Esophagus squamous epithelium (tissue), 5 donors: ENCODE measurements at regions not wholly inside any gene's neighbourhood (a gene's known extent, or its start where the extent isn't known, plus 50 kb on each side); places are given as distances from the start of the nearest gene placed in this dataset.

ENCODE experiments used
- DNase-seq: peaks from one replicate; lab custom pipeline; 2025; lab: John Stamatoyannopoulos, UW
- H3K27ac ChIP-seq, 4 donors: fragments of 200-600 bp; sonication (generic); one replicate each; pipeline ENCODE4 v1.5.1; 2016 to 2019; ENCODE audit warnings: mild to moderate bottlenecking in 1 of 4
- H3K27me3 ChIP-seq, 4 donors: fragments of 200-600 bp; sonication (generic); 1 replicate in 3 of 4; 2 replicates in 1 of 4; pipeline versions ENCODE4 v1.5.1 to v1.6.0; 2017 to 2021; ENCODE audit warnings: antibody characterized with exemption in 1 of 4
- H3K36me3 ChIP-seq, 3 donors: fragments of 200-600 bp; sonication (generic); one replicate each; pipeline ENCODE4 v1.5.1; 2016 to 2019
- H3K4me1 ChIP-seq, 3 donors: fragments of 200-600 bp; sonication (generic); one replicate each; pipeline ENCODE4 v1.5.1; 2017 to 2019
- H3K4me3 ChIP-seq, 4 donors: fragments of 200-600 bp; sonication (generic); 1 replicate in 3 of 4; 2 replicates in 1 of 4; pipeline ENCODE4 v1.5.1; 2016 to 2019; ENCODE audit warnings: mild to moderate bottlenecking in 2 of 4, moderate library complexity in 1 of 4
- H3K9me3 ChIP-seq, 3 donors: fragments of 200-600 bp; sonication (generic); one replicate each; pipeline ENCODE4 v1.5.1; 2016 to 2019
- POLR2A ChIP-seq, 4 donors: fragments of 450-650 bp; IDR thresholded peaks; one replicate each; pipeline ENCODE4 v1.6.1; 2017; ENCODE audit warnings: antibody characterized with exemption in 4 of 4, mild to moderate bottlenecking in 4 of 4, moderate library complexity in 3 of 4
- WGBS, 2 donors: methylation state at CpG; one replicate each; pipeline ENCODE4 v1.1.5; 2018; 5-methylcytosine and 5-hydroxymethylcytosine counted together
- intact Hi-C: fragments of 100-400 bp; cut with DNase I; formaldehyde crosslinking; loops from one replicate; pipeline ENCODE4 v1.15.0; 2022
- TF ChIP-seq, protein P1 (sequence below), 6 experiments: fragments of 450-650 bp in 4 of 6; fragments of 200-600 bp in 2 of 6; sonication (generic) in 2 of 6; IDR thresholded peaks; one replicate each; pipeline ENCODE4 v1.5.1; 2016 to 2019; ENCODE audit warnings: antibody characterized with exemption in 6 of 6, mild to moderate bottlenecking in 4 of 6, moderate library complexity in 4 of 6
- donor health status: DM: yes; HTN: yes; CAD: no.

DNA sequence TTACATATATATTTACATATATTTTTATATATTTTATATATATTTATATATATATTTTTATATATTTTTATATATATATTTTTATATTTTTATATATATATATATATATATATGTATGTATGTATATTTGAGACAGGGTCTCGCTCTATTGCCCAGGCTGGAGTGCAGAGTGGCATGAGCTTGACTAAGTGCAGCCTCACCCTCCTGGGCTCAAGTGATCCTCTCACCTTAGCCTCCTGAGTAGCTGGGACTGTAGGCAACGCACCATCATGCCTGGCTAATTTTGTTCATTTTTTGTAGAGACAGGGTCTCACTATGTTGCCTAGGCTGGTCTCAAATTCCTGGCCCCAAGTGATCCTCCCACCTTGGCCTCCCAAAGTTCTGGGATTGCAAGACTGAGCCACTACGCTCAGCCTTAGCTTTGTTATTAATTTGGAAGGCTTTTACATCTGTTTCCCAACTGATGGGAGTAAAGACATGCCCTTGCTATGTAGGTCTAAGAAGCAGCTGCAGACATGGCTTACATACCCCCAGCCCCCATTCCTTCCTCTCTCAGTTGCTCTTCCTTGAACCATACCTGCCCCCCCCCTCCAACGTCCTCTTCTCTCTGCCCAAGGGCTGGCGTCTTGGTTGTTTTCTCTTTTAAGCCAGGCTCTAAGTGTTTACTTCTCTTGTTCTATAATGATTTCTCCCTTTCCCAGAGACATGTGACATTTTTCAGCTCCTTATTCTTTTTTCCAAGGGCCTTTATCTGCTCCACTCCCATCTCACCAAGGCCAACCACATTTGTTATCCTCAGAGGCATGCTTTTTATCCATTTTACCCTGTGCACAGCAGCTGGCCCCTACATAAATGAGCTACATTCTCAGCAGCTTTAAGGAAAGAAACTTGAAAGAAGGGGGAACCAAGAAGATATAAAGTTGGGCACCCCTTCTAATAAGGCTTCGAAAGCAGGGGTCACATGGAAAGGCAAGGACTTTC, 64.2 kb upstream of the ATF7IP2 start:
- Histone ChIP-seq H3K36me3 (no peaks in the 10 kb centered on the region), H3K4me3 (no peak overlapping the region), H3K9me3 (no peaks in the 10 kb centered on the region), H3K27ac (no peak overlapping the region), H3K4me1 (no peaks in the 10 kb centered on the region), H3K27me3 (no peaks in the 10 kb centered on the region)
- no peak for DNase-seq
- no peak for TF ChIP-seq POLR2A (IDR thresholded peaks at IDR 0.05)
- TF ChIP-seq, protein P1, sequence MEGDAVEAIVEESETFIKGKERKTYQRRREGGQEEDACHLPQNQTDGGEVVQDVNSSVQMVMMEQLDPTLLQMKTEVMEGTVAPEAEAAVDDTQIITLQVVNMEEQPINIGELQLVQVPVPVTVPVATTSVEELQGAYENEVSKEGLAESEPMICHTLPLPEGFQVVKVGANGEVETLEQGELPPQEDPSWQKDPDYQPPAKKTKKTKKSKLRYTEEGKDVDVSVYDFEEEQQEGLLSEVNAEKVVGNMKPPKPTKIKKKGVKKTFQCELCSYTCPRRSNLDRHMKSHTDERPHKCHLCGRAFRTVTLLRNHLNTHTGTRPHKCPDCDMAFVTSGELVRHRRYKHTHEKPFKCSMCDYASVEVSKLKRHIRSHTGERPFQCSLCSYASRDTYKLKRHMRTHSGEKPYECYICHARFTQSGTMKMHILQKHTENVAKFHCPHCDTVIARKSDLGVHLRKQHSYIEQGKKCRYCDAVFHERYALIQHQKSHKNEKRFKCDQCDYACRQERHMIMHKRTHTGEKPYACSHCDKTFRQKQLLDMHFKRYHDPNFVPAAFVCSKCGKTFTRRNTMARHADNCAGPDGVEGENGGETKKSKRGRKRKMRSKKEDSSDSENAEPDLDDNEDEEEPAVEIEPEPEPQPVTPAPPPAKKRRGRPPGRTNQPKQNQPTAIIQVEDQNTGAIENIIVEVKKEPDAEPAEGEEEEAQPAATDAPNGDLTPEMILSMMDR (IDR thresholded peaks at IDR 0.05), result no peak
- intact Hi-C loops, result no loop called here
- 77 to 93% methylated on average over 5 to 6 of the region's 6 CpGs for WGBS, 2 donors

DNA sequence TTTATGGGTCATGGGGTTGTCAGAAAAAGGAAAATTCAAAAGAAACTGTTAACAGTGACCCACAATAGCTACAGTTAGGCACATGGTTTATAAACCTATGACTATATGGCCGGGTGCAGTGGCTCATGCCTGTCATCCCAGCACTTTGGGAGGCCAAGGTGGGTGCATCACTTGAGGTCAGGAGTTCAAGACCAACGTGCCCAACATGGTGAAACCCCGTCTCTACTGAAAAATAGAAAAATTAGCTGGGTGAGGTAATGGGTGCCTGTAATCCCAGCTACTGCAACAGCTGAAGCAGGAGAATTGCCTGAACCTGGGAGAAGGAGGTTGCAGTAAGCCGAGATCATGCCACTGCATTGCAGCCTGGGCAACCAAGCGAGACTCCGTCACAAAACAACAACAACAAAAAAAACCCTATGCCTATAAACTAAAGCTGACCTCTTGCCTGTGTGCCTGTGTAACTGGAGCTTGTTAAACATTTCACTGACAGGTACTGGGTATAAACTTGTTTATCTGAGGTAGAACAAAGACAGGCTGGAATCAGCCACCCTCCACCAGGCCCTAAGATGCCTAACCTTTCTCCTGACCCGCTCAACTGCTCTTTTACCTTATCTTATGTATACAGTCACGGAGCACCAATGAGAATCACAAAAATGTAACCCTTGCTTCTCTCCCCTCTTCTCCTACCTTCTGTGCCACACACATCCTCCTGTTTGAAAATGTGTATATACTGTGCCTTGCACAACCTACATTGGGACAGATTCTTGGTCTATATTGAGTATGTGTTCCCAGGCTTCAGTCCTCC, 62.9 kb upstream of the ATF7IP2 start:
- intact Hi-C loops, result no loop called here
- DNase-seq, result no peak
- WGBS, 2 donors, result 78 to 82% methylated on average over 8 of the region's 8 CpGs
- Histone ChIP-seq H3K4me3 (no peak overlapping the region), H3K27ac (no peak overlapping the region), H3K27me3 (no peaks in the 10 kb centered on the region), H3K36me3 (no peaks in the 10 kb centered on the region), H3K9me3 (no peaks in the 10 kb centered on the region), H3K4me1 (no peaks in the 10 kb centered on the region)
- no peak for TF ChIP-seq POLR2A (IDR thresholded peaks at IDR 0.05)
- TF ChIP-seq, protein P1 (IDR thresholded peaks at IDR 0.05), result no peak

DNA sequence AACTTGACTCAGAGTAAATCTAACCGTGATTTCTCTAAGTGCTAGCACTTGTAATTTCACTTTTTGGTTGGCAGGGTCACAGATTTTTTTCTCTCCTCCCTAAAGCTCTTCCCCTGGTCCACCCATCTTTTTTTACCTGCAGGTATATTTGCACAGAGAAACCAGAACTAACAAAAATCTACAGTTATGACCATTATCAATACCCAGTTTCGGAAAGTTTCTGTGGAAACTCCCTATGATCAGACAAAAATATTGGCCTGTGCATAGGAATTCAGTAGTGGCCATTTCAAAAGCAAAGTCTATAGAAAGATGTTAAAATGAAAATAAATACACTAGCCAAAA, 62.4 kb upstream of the ATF7IP2 start:
- Histone ChIP-seq H3K4me3 (no peak overlapping the region), H3K27me3 (no peaks in the 10 kb centered on the region), H3K4me1 (no peaks in the 10 kb centered on the region), H3K36me3 (no peaks in the 10 kb centered on the region), H3K27ac (no peak overlapping the region), H3K9me3 (no peaks in the 10 kb centered on the region)
- TF ChIP-seq POLR2A (IDR thresholded peaks at IDR 0.05), result no peak
- TF ChIP-seq, protein P1 (IDR thresholded peaks at IDR 0.05), result no peak
- intact Hi-C loops, result no loop called here
- DNase-seq, result no peak
- WGBS, 2 donors, result 63 to 70% methylated on average over 2 of the region's 2 CpGs

DNA sequence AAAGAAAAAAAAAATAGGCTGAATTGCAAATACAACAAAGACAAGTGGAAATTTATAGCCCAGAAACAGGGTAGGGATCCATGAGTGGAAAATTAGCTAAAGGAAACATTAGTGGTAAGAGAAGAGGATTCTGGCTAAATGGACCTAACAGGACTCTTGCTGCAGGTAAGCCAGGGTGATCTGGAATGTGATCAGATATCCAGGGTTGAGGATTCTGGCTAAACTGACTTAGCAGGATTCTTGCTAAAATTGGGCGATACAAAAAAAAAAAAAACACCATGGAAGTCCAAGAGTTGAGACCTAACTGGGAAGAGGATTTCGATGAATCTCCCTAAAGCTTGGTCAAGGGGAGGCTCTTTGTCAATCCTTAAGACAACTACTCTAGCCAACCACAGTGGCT, 61.7 kb upstream of the ATF7IP2 start:
- H3K9me3 ChIP-seq, result no peaks in the 10 kb centered on the region
- no peak for DNase-seq

More for the DNA sequence above, 61.7 kb upstream of the ATF7IP2 start:
- Histone ChIP-seq H3K27ac (no peak overlapping the region), H3K27me3 (no peaks in the 10 kb centered on the region), H3K4me3 (no peak overlapping the region), H3K36me3 (no peaks in the 10 kb centered on the region), H3K4me1 (no peaks in the 10 kb centered on the region)
- TF ChIP-seq POLR2A (IDR thresholded peaks at IDR 0.05), result no peak
- TF ChIP-seq, protein P1 (IDR thresholded peaks at IDR 0.05), result no peak
- WGBS, 2 donors, result 97 to 100% methylated on average over 2 of the region's 2 CpGs
- intact Hi-C loops, result no loop called here
